ENCODE measurements at regions not wholly inside any gene's neighbourhood (a gene's known extent, or its start where the extent isn't known, plus 50 kb on each side); places are given as distances from the start of the nearest gene placed in this dataset.

DNA sequence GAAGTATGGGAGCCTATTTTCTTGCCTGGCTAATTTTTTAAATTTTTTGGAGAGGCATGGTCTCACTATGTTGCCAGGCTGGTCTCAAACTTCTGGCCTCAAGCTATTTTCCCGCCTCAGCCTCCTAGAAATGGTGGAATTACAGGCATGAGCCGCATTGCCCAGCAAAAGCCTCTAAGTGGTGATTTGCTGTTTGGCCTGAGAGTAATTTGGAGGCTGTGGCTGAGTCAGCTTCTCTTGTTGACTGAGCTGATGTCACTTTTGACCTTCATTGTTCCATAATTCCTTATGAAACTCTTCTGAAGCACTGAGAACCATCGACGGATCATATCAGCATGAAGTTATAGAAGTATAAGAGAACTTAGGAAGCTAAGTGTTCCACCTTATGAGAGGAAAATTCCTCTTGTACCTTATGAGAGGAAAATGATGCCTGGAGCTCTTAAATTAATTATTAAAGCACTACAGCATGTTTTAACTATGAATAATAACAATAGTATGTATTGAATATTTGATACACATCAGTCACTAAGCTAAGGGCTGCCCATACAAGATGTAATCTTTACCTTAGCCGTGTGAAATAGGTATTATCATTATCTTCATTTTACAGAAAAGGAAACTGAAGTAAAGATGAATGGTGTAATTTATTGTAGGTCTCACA is 220.8 kb upstream of the MON1B start:
- Mint-ChIP-seq H3K9me3 (no peaks in the 10 kb centered on the region), H3K4me3 (no peak overlapping the region), H3K27ac (no peak overlapping the region), H3K4me1 (ENCODE audit: low read depth) (no peaks in the 10 kb centered on the region), H3K36me3 (ENCODE audit: low read depth) (no peaks in the 10 kb centered on the region), H3K27me3 (no peaks in the 10 kb centered on the region)
- intact Hi-C loops (cut with micrococcal nuclease) = no loop called here

DNA sequence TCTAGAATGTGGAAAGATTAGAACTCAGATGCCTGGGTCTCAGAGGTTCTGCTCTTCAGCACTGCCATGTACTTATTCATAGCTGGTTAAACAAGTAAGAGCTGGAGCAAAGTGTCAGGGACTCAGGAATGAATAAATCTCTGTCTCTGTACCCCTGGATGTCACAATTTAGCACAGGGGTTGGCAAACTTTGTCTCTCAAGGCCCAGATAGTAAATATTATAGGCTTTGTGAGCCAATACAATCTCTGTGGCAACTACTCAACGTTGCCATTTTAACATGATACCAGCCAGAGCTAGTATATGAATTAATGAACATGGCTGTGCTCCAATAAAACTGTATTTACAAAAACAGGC is 220.3 kb upstream of the MON1B start:
- H3K9me3 Mint-ChIP-seq = no peaks in the 10 kb centered on the region
- H3K36me3 Mint-ChIP-seq (ENCODE audit: low read depth) = no peaks in the 10 kb centered on the region
- H3K4me3 Mint-ChIP-seq = no peak overlapping the region
- no peaks in the 10 kb centered on the region for H3K27me3 Mint-ChIP-seq
- no peaks in the 10 kb centered on the region for H3K4me1 Mint-ChIP-seq (ENCODE audit: low read depth)
- H3K27ac Mint-ChIP-seq = no peak overlapping the region
- intact Hi-C loops (cut with micrococcal nuclease) = no loop called here

DNA sequence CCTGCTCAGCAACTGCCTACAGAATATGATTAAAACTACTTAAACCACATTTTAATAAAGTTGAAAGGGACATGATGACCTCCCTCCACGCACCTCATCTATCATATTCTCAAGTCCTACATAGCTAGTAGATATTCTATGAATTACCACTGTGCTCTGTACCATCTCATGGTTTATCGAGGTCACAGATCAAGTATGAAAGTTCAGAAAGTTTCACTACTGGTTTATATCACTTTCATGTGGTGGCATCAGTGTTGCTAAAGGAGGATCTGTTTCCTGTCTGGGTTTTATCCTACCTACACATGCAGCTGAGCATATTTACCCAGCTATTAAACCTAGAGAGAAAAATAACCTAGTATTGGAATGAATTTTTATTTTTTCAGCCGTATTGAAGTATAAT is 214.9 kb upstream of the MON1B start:
- Mint-ChIP-seq H3K4me3 (no peak overlapping the region), H3K36me3 (ENCODE audit: low read depth) (no peaks in the 10 kb centered on the region), H3K9me3 (no peaks in the 10 kb centered on the region), H3K4me1 (ENCODE audit: low read depth) (no peaks in the 10 kb centered on the region), H3K27ac (no peak overlapping the region), H3K27me3 (no peaks in the 10 kb centered on the region)
- intact Hi-C loops (cut with micrococcal nuclease) = no loop called here

- H3K36me3 Mint-ChIP-seq (ENCODE audit: low read depth) = no peaks in the 10 kb centered on the region
- H3K27ac Mint-ChIP-seq = no peak overlapping the region
- H3K4me1 Mint-ChIP-seq (ENCODE audit: low read depth) = no peaks in the 10 kb centered on the region
- intact Hi-C loops (cut with micrococcal nuclease) = no loop called here
- no peaks in the 10 kb centered on the region for H3K27me3 Mint-ChIP-seq
- no peak overlapping the region for H3K4me3 Mint-ChIP-seq
- no peaks in the 10 kb centered on the region for H3K9me3 Mint-ChIP-seq
Measured at GRCh38 chr16:76976756-76977155, 214.2 kb upstream of the MON1B start.

- Mint-ChIP-seq H3K27ac (no peak overlapping the region), H3K27me3 (no peaks in the 10 kb centered on the region), H3K9me3 (no peaks in the 10 kb centered on the region), H3K4me3 (no peak overlapping the region), H3K4me1 (ENCODE audit: low read depth) (no peaks in the 10 kb centered on the region), H3K36me3 (ENCODE audit: low read depth) (no peaks in the 10 kb centered on the region)
- intact Hi-C loops (cut with micrococcal nuclease) = no loop called here
Measured at GRCh38 chr16:76984196-76984595, 206.8 kb upstream of the MON1B start.

DNA sequence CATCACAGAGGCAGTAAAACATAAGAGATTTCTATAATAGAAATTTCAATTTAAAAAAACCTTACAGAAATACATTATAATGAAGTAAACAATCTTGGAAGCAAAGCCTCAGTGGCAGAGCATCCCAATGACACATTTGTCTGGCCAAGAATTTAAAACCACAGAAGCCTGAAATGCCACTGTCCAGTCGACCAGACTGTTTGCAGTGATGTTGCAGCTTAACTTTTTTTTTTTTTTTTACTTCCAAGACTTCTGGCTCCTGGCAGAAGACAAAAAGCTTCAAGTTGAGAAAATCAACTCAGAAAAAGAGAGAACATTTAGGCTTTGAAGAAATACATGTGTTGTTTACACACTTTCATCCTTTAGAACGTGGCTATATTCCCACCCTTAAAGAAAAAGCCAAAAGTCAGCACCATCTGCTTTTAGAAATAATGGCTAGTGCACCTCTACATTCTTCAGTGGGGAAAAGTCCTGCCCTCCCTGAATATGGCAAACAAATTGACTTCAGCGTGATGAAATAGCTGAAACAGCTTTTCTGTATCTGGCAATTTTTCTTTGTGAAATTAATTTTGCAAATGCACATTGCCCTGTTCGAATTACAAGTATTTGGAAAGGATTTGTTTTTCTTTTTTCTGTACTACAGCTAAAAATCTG is 205.5 kb upstream of the MON1B start:
- no peaks in the 10 kb centered on the region for H3K9me3 Mint-ChIP-seq
- H3K27me3 Mint-ChIP-seq = no peaks in the 10 kb centered on the region
- no peaks in the 10 kb centered on the region for H3K36me3 Mint-ChIP-seq (ENCODE audit: low read depth)
- intact Hi-C loops (cut with micrococcal nuclease) = no loop called here
- no peaks in the 10 kb centered on the region for H3K4me1 Mint-ChIP-seq (ENCODE audit: low read depth)
- no peak overlapping the region for H3K4me3 Mint-ChIP-seq
- no peak overlapping the region for H3K27ac Mint-ChIP-seq

- intact Hi-C loops (cut with micrococcal nuclease) = no loop called here
- H3K4me3 Mint-ChIP-seq = no peak overlapping the region
- H3K9me3 Mint-ChIP-seq = no peaks in the 10 kb centered on the region
- no peaks in the 10 kb centered on the region for H3K36me3 Mint-ChIP-seq (ENCODE audit: low read depth)
- H3K27me3 Mint-ChIP-seq = no peaks in the 10 kb centered on the region
- no peak overlapping the region for H3K27ac Mint-ChIP-seq
- H3K4me1 Mint-ChIP-seq (ENCODE audit: low read depth) = no peaks in the 10 kb centered on the region
Measured at GRCh38 chr16:76988526-76988925, 202.5 kb upstream of the MON1B start.

DNA sequence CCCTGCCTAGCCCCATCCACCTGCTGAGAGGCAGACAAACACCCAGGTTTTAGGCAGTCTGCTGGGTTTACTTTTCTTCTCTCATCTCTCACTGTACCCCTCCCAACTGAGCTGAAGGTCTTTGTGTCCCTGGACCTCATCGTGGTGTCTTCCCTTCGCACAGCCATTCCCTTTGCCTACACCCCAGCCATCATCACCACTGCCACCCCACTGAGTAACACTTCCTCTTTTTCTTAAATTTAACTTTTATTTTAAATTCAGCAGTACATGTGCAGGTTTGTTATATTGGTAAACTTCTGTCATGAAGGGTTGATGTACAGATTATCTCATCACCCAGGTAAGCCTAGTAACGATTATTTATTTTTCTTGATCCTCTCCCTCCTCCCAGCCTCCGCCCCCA is 188.3 kb upstream of the MON1B start:
- Mint-ChIP-seq H3K4me1 (ENCODE audit: low read depth) (no peaks in the 10 kb centered on the region), H3K36me3 (ENCODE audit: low read depth) (no peaks in the 10 kb centered on the region), H3K27ac (no peak overlapping the region), H3K4me3 (no peak overlapping the region), H3K9me3 (no peaks in the 10 kb centered on the region), H3K27me3 (no peaks in the 10 kb centered on the region)
- intact Hi-C loops (cut with micrococcal nuclease) = no loop called here

GRCh38 chr16:77009453-77009852 is 181.5 kb upstream of the MON1B start:
- no peaks in the 10 kb centered on the region for H3K36me3 Mint-ChIP-seq (ENCODE audit: low read depth)
- no peak overlapping the region for H3K27ac Mint-ChIP-seq
- H3K4me1 Mint-ChIP-seq (ENCODE audit: low read depth) = no peaks in the 10 kb centered on the region
- no peak overlapping the region for H3K4me3 Mint-ChIP-seq
- no peaks in the 10 kb centered on the region for H3K27me3 Mint-ChIP-seq
- H3K9me3 Mint-ChIP-seq = peaks cover 32% of the 10 kb centered on the region
- intact Hi-C loops (cut with micrococcal nuclease) = no loop called here

GRCh38 chr16:77014441-77014840 is 176.5 kb upstream of the MON1B start:
- no peak overlapping the region for H3K27ac Mint-ChIP-seq
- no peaks in the 10 kb centered on the region for H3K27me3 Mint-ChIP-seq
- no peaks in the 10 kb centered on the region for H3K36me3 Mint-ChIP-seq (ENCODE audit: low read depth)
- no peak overlapping the region for H3K4me3 Mint-ChIP-seq
- peaks cover 32% of the 10 kb centered on the region for H3K9me3 Mint-ChIP-seq
- intact Hi-C loops (cut with micrococcal nuclease) = no loop called here
- no peaks in the 10 kb centered on the region for H3K4me1 Mint-ChIP-seq (ENCODE audit: low read depth)

DNA sequence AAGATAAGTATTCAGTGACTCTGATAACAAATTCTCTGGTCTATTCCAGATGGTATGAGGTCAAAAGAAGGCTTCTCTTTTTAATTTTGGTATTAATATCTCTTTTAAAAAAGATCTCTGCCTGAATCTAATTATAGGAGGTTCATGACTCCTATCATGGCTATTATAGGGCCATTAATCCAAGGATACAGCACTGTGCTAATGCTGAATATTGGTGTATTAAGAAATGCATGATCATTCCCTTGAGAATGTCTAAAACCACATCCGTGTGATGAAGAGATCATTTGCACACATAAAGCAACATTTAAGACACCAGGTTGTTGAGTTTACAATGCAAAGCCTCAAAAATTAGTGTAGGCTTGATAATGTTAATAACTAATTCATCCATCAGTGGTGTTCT is 160.4 kb upstream of the MON1B start:
- no peaks in the 10 kb centered on the region for H3K27me3 Mint-ChIP-seq
- H3K4me1 Mint-ChIP-seq (ENCODE audit: low read depth) = no peaks in the 10 kb centered on the region
- H3K27ac Mint-ChIP-seq = no peak overlapping the region
- intact Hi-C loops (cut with micrococcal nuclease) = no loop called here
- H3K36me3 Mint-ChIP-seq (ENCODE audit: low read depth) = no peaks in the 10 kb centered on the region
- H3K4me3 Mint-ChIP-seq = no peak overlapping the region
- no peaks in the 10 kb centered on the region for H3K9me3 Mint-ChIP-seq

DNA sequence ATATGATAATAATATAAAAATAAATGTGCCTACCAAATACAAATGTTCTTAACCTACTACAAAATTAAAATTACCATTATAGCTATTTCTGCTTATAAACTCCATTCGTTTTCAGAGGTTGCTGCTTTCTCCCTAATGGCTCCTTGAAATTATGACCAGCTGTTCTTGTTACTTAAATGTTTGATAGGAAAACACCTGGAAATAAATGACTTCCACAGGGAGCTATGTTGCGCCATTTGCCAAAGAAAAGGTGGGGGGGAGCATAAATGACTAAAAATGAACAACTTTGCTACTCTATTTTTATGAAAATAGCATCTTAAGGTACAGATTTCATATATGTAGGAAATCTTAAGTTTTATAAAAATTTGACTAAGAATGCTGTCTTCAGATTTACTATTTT is 157.5 kb upstream of the MON1B start:
- H3K4me1 Mint-ChIP-seq (ENCODE audit: low read depth) = no peaks in the 10 kb centered on the region
- intact Hi-C loops (cut with micrococcal nuclease) = no loop called here
- no peaks in the 10 kb centered on the region for H3K27me3 Mint-ChIP-seq
- no peaks in the 10 kb centered on the region for H3K36me3 Mint-ChIP-seq (ENCODE audit: low read depth)
- H3K27ac Mint-ChIP-seq = no peak overlapping the region
- no peaks in the 10 kb centered on the region for H3K9me3 Mint-ChIP-seq
- H3K4me3 Mint-ChIP-seq = no peak overlapping the region

DNA sequence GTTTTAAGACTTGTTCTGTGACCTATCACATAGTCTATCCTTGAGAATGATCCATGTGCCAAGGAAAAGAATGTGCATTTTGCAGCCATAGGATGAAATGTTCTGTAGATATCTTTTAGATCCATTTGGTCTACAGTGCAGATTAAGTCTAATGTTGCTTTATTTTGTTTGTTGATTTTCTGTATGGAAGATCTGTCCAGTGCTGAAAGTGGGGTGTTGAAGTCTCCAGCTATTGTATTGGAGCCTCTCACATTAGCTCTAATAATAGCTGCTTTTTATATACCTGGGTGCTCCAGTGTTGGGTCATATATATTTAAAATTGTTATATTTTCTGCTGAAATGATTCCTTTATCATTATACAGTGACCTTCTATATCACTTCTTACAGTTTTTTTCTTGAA is 155.6 kb upstream of the MON1B start:
- no peaks in the 10 kb centered on the region for H3K27me3 Mint-ChIP-seq
- no peaks in the 10 kb centered on the region for H3K9me3 Mint-ChIP-seq
- no peak overlapping the region for H3K27ac Mint-ChIP-seq
- H3K4me1 Mint-ChIP-seq (ENCODE audit: low read depth) = no peaks in the 10 kb centered on the region
- H3K4me3 Mint-ChIP-seq = no peak overlapping the region
- H3K36me3 Mint-ChIP-seq (ENCODE audit: low read depth) = no peaks in the 10 kb centered on the region
- intact Hi-C loops (cut with micrococcal nuclease) = no loop called here

DNA sequence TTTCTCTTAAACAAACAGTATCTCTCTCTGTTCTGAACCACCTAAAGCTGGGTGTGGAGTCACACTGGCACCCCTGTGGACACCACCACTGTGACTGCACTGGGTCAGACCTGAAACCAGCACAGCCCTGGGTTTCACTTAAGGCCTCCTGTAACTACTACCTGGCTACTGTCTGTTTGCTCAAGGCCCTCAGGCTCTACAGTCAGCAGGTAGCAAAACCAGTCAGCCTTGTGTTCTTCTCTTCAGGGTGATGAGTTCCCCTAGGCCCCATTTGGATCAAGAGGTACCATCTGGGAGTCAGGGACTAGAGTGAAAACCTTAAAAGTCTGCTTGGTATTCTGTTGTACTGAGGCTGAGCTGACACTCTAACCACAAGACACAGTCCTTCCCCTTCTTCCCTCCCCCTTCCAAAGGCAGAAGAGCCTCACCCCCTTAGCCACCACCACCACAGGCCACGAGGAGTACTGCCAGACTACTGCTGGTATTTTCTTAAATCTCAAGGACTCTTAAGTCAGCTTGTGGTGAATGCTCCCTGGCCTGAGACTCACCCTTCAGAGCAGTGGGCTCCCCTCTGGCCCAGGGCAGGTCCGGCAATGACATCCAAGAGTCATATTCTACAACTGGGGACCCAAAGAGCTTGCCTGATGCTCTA is 153.2 kb upstream of the MON1B start:
- no peak overlapping the region for H3K27ac Mint-ChIP-seq
- no peaks in the 10 kb centered on the region for H3K9me3 Mint-ChIP-seq
- H3K4me1 Mint-ChIP-seq (ENCODE audit: low read depth) = no peaks in the 10 kb centered on the region
- H3K27me3 Mint-ChIP-seq = no peaks in the 10 kb centered on the region
- intact Hi-C loops (cut with micrococcal nuclease) = no loop called here
- no peaks in the 10 kb centered on the region for H3K36me3 Mint-ChIP-seq (ENCODE audit: low read depth)
- H3K4me3 Mint-ChIP-seq = no peak overlapping the region

DNA sequence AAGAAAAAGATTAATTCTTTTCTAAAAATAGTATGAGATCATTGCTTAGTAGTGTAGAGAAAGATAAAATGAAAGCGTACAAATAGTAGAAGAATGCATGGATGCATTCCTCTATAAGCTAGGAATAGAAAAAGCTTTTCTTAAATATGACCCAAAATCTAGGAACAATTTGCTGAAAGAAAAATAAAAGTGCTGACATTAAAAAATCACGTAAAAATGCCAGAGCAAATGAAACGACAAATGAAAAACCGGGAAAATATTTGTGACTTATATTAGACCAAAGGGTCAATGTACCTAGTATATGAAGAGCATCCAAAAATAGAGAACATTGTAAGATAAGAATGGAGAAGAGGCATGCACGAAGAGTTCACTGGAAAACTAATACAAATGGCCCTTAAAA is 149.5 kb upstream of the MON1B start:
- no peaks in the 10 kb centered on the region for H3K9me3 Mint-ChIP-seq
- intact Hi-C loops (cut with micrococcal nuclease) = no loop called here
- H3K4me1 Mint-ChIP-seq (ENCODE audit: low read depth) = no peaks in the 10 kb centered on the region
- no peaks in the 10 kb centered on the region for H3K36me3 Mint-ChIP-seq (ENCODE audit: low read depth)
- H3K27me3 Mint-ChIP-seq = no peaks in the 10 kb centered on the region
- no peak overlapping the region for H3K4me3 Mint-ChIP-seq
- no peak overlapping the region for H3K27ac Mint-ChIP-seq
